WTC11 (cell line): ENCODE measurements at regions not wholly inside any gene's neighbourhood (a gene's known extent, or its start where the extent isn't known, plus 50 kb on each side); places are given as distances from the start of the nearest gene placed in this dataset.

ENCODE experiments used
- ATAC-seq: fragments of 200-7000 bp; cut with Tn5 transposase; 2 replicates; pipeline ENCODE4 v1.10.0; 2021; ENCODE audit warnings: mild to moderate bottlenecking, moderate library complexity
- CTCF ChIA-PET: fragments of 300-600 bp; sonication (Branson Sonifier 250); formaldehyde crosslinking; loops from one replicate; lab custom pipeline; 2021; ENCODE audit warnings: antibody characterized with exemption; lab: Charles Lee
- POLR2A ChIA-PET: fragments of 350-600 bp; sonication (Branson Sonifier 250); formaldehyde crosslinking; loops from one replicate; lab custom pipeline; 2021; ENCODE audit warnings: antibody characterized with exemption; lab: Charles Lee
- DNase-seq: peaks from one replicate; pipeline ENCODE4 v3.0.0; 2021; ENCODE audit warnings: low spot score
- H3K27ac Mint-ChIP-seq: 2 replicates; pipeline ENCODE4 v1.8.0; 2021; ENCODE audit warnings: mixed read lengths
- H3K27me3 Mint-ChIP-seq: 2 replicates; pipeline ENCODE4 v1.8.0; 2021; ENCODE audit warnings: low read depth, mild to moderate bottlenecking, moderate library complexity, mixed read lengths
- H3K36me3 Mint-ChIP-seq: 2 replicates; pipeline ENCODE4 v1.8.0; 2021; ENCODE audit warnings: mixed read lengths
- H3K4me1 Mint-ChIP-seq: 2 replicates; pipeline ENCODE4 v1.8.0; 2022; ENCODE audit warnings: mixed read lengths
- H3K4me3 Mint-ChIP-seq: 2 replicates; pipeline ENCODE4 v1.8.0; 2021; ENCODE audit warnings: mild to moderate bottlenecking, moderate library complexity, mixed read lengths
- H3K9me3 Mint-ChIP-seq: 2 replicates; pipeline ENCODE4 v1.8.0; 2021; ENCODE audit warnings: mixed read lengths
- AFF4 ChIP-seq: sonication (generic); formaldehyde crosslinking; IDR thresholded peaks from 2 replicates; pipeline ENCODE4 v1.8.1; 2023; ENCODE audit warnings: mild to moderate bottlenecking, missing genetic modification reagents, borderline replicate concordance
- AR ChIP-seq: fragments of 250-450 bp; sonication (Bioruptor Pico); IDR thresholded peaks from 2 replicates; pipeline ENCODE4 v1.9.0; 2021; ENCODE audit warnings: mild to moderate bottlenecking
- CDX4 ChIP-seq: fragments of 250-450 bp; sonication (Bioruptor Pico); IDR thresholded peaks from 2 replicates; pipeline ENCODE4 v1.9.0; 2021; ENCODE audit warnings: moderate library complexity, mild to moderate bottlenecking, inconsistent platforms, borderline replicate concordance
- CTCF ChIP-seq: fragments of 200-600 bp; IDR thresholded peaks from 2 replicates; pipeline ENCODE4 v1.8.0; 2022; ENCODE audit warnings: antibody characterized with exemption
- ETV6 ChIP-seq: sonication (generic); formaldehyde crosslinking; IDR thresholded peaks from 2 replicates; pipeline ENCODE4 v1.8.1; 2022; ENCODE audit warnings: mild to moderate bottlenecking, missing genetic modification reagents
- FOXK1 ChIP-seq: sonication (generic); formaldehyde crosslinking; IDR thresholded peaks from 2 replicates; pipeline ENCODE4 v1.8.0; 2022; ENCODE audit warnings: mild to moderate bottlenecking, moderate library complexity, missing genetic modification reagents
- HMGA2 ChIP-seq: fragments of 250-450 bp; sonication (Bioruptor Pico); IDR thresholded peaks from 2 replicates; pipeline ENCODE4 v1.4.0; 2021; ENCODE audit warnings: mild to moderate bottlenecking, moderate library complexity
- IRF2 ChIP-seq: sonication (generic); formaldehyde crosslinking; IDR thresholded peaks from 2 replicates; pipeline ENCODE4 v1.8.0; 2022; ENCODE audit warnings: low read depth, missing genetic modification reagents, borderline replicate concordance
- JAZF1 ChIP-seq: fragments of 250-450 bp; sonication (Bioruptor Pico); IDR thresholded peaks from 2 replicates; pipeline ENCODE4 v1.9.0; 2021; ENCODE audit warnings: moderate library complexity, mild to moderate bottlenecking, inconsistent platforms
- MAX ChIP-seq: sonication (generic); formaldehyde crosslinking; IDR thresholded peaks from 2 replicates; pipeline ENCODE4 v1.8.0; 2022; ENCODE audit warnings: mild to moderate bottlenecking, missing genetic modification reagents
- NFYB ChIP-seq: sonication (generic); formaldehyde crosslinking; conservative IDR thresholded peaks from 2 replicates; pipeline ENCODE4 v1.8.0; 2022; ENCODE audit warnings: low read depth, missing genetic modification reagents
- NR1H2 ChIP-seq: sonication (generic); formaldehyde crosslinking; IDR thresholded peaks from 2 replicates; pipeline ENCODE4 v1.9.0; 2021; ENCODE audit warnings: mild to moderate bottlenecking, moderate library complexity, missing genetic modification reagents
- RELA ChIP-seq: sonication (generic); formaldehyde crosslinking; IDR thresholded peaks from 2 replicates; pipeline ENCODE4 v1.8.1; 2022; ENCODE audit warnings: missing genetic modification reagents, mild to moderate bottlenecking, borderline replicate concordance
- RORB ChIP-seq: fragments of 250-450 bp; sonication (Bioruptor Pico); IDR thresholded peaks from 2 replicates; pipeline ENCODE4 v1.9.0; 2021; ENCODE audit warnings: mild to moderate bottlenecking
- SP1 ChIP-seq: sonication (generic); formaldehyde crosslinking; conservative IDR thresholded peaks from 2 replicates; pipeline ENCODE4 v1.8.1; 2022; ENCODE audit warnings: missing genetic modification reagents
- USF2 ChIP-seq: sonication (generic); formaldehyde crosslinking; IDR thresholded peaks from 2 replicates; pipeline ENCODE4 v1.8.1; 2023; ENCODE audit warnings: mild to moderate bottlenecking, missing genetic modification reagents, moderate library complexity
- ZMAT4 ChIP-seq: fragments of 250-450 bp; sonication (Bioruptor Pico); IDR thresholded peaks from 2 replicates; pipeline ENCODE4 v1.9.0; 2021; ENCODE audit warnings: mild to moderate bottlenecking
- ZNF416 ChIP-seq: fragments of 250-450 bp; sonication (Bioruptor Pico); IDR thresholded peaks from 2 replicates; pipeline ENCODE4 v1.9.0; 2021; ENCODE audit warnings: mild to moderate bottlenecking, inconsistent platforms
- ZSCAN18 ChIP-seq: fragments of 250-450 bp; sonication (Bioruptor Pico); IDR thresholded peaks from 2 replicates; pipeline ENCODE4 v2.1.2; 2022; ENCODE audit warnings: mild to moderate bottlenecking, moderate library complexity

- Mint-ChIP-seq H3K27ac (no peak overlapping the region), H3K4me3 (no peak overlapping the region), H3K4me1 (no peaks in the 10 kb centered on the region), H3K27me3 (no peaks in the 10 kb centered on the region; the same call in 1 of the 2 replicates), H3K9me3 (peaks cover 5% of the 10 kb centered on the region), H3K36me3 (no peaks in the 10 kb centered on the region)
- no peak for DNase-seq
- ChIA-PET POLR2A (interaction anchor here (1.4 kb wide), 1 partner anchor 15 kb away, joined by 4 read pairs; no protein-coding TSS in a partner anchor), CTCF (interaction anchor here (1.0 to 2.2 kb wide), 7 partner anchors 10 to 284 kb away, joined by 3 to 10 read pairs (median 4); no protein-coding TSS in a partner anchor)
- peak; percentile 65 for ATAC-seq
- TF ChIP-seq ZMAT4 (CRISPR knock-in tag) (no peak), NR1H2 (CRISPR knock-in tag) (no peak), CTCF (peak; percentile 44), MAX (CRISPR knock-in tag) (no peak)
Measured at GRCh38 chr12:58804749-58805148, 115.6 kb downstream of the LRIG3 start.

- H3K27me3 Mint-ChIP-seq: no peaks in the 10 kb centered on the region
- ATAC-seq: no peak
- no peak overlapping the region for H3K27ac Mint-ChIP-seq
- CTCF ChIA-PET: interaction anchor here (0.9 to 2.2 kb wide), 2 partner anchors 11 to 268 kb away, joined by 3 to 7 read pairs; no protein-coding TSS in a partner anchor
- POLR2A ChIA-PET: no interaction called here
- no peaks in the 10 kb centered on the region for H3K36me3 Mint-ChIP-seq
- peaks cover 4% of the 10 kb centered on the region for H3K4me1 Mint-ChIP-seq
- H3K9me3 Mint-ChIP-seq: no peaks in the 10 kb centered on the region
- no peak overlapping the region for H3K4me3 Mint-ChIP-seq
- no peak for DNase-seq
- no peak for TF ChIP-seq NFYB
- TF ChIP-seq MAX (CRISPR knock-in tag): no peak
- no peak for TF ChIP-seq RELA (CRISPR knock-in tag)
- TF ChIP-seq AR (CRISPR knock-in tag): no peak
- no peak for TF ChIP-seq FOXK1
- TF ChIP-seq RORB: no peak
- TF ChIP-seq JAZF1 (CRISPR knock-in tag): no peak
- no peak for TF ChIP-seq USF2 (CRISPR knock-in tag)
- no peak for TF ChIP-seq CTCF
- TF ChIP-seq ZNF416: no peak
- TF ChIP-seq SP1 (CRISPR knock-in tag): no peak
- no peak for TF ChIP-seq CDX4
- TF ChIP-seq HMGA2 (CRISPR knock-in tag): no peak
- TF ChIP-seq ZSCAN18 (CRISPR knock-in tag): no peak
- no peak for TF ChIP-seq IRF2 (CRISPR knock-in tag)
- TF ChIP-seq ETV6 (CRISPR knock-in tag): no peak
- no peak for TF ChIP-seq AFF4 (CRISPR knock-in tag)
Measured at GRCh38 chr12:58809064-58809607, 111.2 kb downstream of the LRIG3 start.
